Upper lobe of left lung (tissue), 6 donors: ENCODE measurements at regions not wholly inside any gene's neighbourhood (a gene's known extent, or its start where the extent isn't known, plus 50 kb on each side); places are given as distances from the start of the nearest gene placed in this dataset.

Experiments used
- ATAC-seq, 2 donors: fragments of 200-7000 bp; cut with Tn5 transposase; one replicate each; pipeline ENCODE4 v1.9.1; 2022; ENCODE audit warnings: mild to moderate bottlenecking in 2 of 2, moderate library complexity in 2 of 2; ENCODE audit not compliant: low FRiP score in 2 of 2
- DNase-seq, 2 donors: peaks; one replicate each; pipeline ENCODE4 v3.0.0-alpha.2; 2019 to 2020
- H3K27ac ChIP-seq, 4 donors: fragments of 200-600 bp; sonication (generic); one replicate each; pipeline ENCODE4 v1.5.1; 2016 to 2019
- H3K27me3 ChIP-seq, 4 donors: fragments of 200-600 bp; sonication (generic); one replicate each; pipeline ENCODE4 v1.5.1; 2017 to 2019
- H3K36me3 ChIP-seq, 4 donors: fragments of 200-600 bp; sonication (generic); one replicate each; pipeline ENCODE4 v1.5.1; 2016 to 2019
- H3K4me1 ChIP-seq, 4 donors: fragments of 200-600 bp; sonication (generic); one replicate each; pipeline ENCODE4 v1.5.1; 2018 to 2019
- H3K4me3 ChIP-seq, 4 donors: fragments of 200-600 bp; sonication (generic); one replicate each; pipeline ENCODE4 v1.5.1; 2017 to 2019; ENCODE audit warnings: mild to moderate bottlenecking in 2 of 4, moderate library complexity in 1 of 4
- H3K9me3 ChIP-seq, 4 donors: fragments of 200-600 bp; sonication (generic); one replicate each; pipeline ENCODE4 v1.5.1; 2018 to 2019
- EP300 ChIP-seq, 4 donors: sonication (generic); formaldehyde crosslinking; IDR thresholded peaks; one replicate each; pipeline ENCODE4 v1.5.1; 2017; ENCODE audit warnings: antibody characterized with exemption in 4 of 4, control low read depth in 2 of 4
- POLR2A ChIP-seq, 4 donors: fragments of 450-650 bp; IDR thresholded peaks; one replicate each; pipeline ENCODE4 v1.5.1; 2016 to 2017; ENCODE audit warnings: antibody characterized with exemption in 4 of 4, mild to moderate bottlenecking in 2 of 4
- POLR2AphosphoS5 ChIP-seq, 2 donors: sonication (generic); formaldehyde crosslinking; IDR thresholded peaks; one replicate each; pipeline ENCODE4 v1.5.1; 2017; ENCODE audit warnings: antibody characterized with exemption in 2 of 2
- WGBS, 2 donors: methylation state at CpG; one replicate each; pipeline ENCODE4 v1.1.5; 2017 to 2018; 5-methylcytosine and 5-hydroxymethylcytosine counted together
- small RNA-seq, 4 donors: library from RNA; depleted of rRNA; stranded (forward); fragments of <200 nt; gene quantifications; one replicate each; pipeline ENCODE3, GENCODE V24; 2016
- TF ChIP-seq, protein P1 (sequence below), 6 experiments: fragments of 450-650 bp in 4 of 6; fragments of 200-600 bp in 2 of 6; sonication (generic) in 2 of 6; IDR thresholded peaks; one replicate each; pipeline ENCODE4 v1.5.1; 2016 to 2019; ENCODE audit warnings: antibody characterized with exemption in 6 of 6
- donor health status: DM: no; HTN: no; CAD: no; lungs with moderate emphysema.
- donor health status: DM: no; HTN: yes; CAD: no; lungs with severe emphysema.

- WGBS, 2 donors: 79% methylated on average over 3 of the region's 3 CpGs
- no peak for ATAC-seq
- TF ChIP-seq EP300 (IDR thresholded peaks at IDR 0.05) (no peak), POLR2A (IDR thresholded peaks at IDR 0.05) (no peak), POLR2AphosphoS5 (IDR thresholded peaks at IDR 0.05) (no peak)
- TF ChIP-seq, protein P1, sequence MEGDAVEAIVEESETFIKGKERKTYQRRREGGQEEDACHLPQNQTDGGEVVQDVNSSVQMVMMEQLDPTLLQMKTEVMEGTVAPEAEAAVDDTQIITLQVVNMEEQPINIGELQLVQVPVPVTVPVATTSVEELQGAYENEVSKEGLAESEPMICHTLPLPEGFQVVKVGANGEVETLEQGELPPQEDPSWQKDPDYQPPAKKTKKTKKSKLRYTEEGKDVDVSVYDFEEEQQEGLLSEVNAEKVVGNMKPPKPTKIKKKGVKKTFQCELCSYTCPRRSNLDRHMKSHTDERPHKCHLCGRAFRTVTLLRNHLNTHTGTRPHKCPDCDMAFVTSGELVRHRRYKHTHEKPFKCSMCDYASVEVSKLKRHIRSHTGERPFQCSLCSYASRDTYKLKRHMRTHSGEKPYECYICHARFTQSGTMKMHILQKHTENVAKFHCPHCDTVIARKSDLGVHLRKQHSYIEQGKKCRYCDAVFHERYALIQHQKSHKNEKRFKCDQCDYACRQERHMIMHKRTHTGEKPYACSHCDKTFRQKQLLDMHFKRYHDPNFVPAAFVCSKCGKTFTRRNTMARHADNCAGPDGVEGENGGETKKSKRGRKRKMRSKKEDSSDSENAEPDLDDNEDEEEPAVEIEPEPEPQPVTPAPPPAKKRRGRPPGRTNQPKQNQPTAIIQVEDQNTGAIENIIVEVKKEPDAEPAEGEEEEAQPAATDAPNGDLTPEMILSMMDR (IDR thresholded peaks at IDR 0.05): no peak
- no peaks in the 10 kb centered on the region for H3K9me3 ChIP-seq
- no peaks in the 10 kb centered on the region for H3K27me3 ChIP-seq
- no peak for DNase-seq
- no peak overlapping the region for H3K4me3 ChIP-seq
- H3K27ac ChIP-seq: no peak overlapping the region
- H3K36me3 ChIP-seq: peaks cover 0 to 19% (median 0%) of the 10 kb centered on the region in 4 donors
- H3K4me1 ChIP-seq: no peaks in the 10 kb centered on the region
Observed at GRCh38 chr3:124676236-124676635, 54.0 kb upstream of the UMPS start.

DNA sequence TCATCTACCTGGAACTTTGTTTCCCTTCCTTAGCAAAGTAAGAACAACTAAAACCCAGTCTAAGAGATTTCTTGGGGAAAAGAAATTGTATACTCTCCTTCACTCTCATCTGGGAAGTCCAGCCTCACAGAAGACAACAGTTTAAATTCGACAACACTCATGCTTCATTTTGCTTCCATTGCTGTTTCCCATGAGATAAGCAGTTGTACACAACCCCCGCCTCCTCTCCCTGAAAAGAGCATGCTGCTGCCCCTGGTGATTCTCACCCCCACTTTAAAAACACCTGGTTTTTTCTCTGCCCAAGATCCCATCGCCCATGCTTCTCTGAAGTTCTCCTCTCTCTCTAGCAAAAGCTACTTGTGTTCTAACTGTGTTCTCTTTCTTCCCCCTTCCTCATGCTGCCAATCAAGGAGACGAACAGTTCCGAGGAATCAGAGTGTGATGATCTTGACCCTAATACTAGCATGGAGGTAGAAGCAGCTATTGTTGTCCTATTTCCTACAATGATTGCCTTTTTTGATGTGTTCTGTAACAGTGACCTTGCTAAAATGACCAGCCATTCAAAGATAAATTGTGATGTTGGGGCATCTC is 51.1 kb upstream of the UMPS start:
- DNase-seq (no peak), ATAC-seq (no peak)
- Histone ChIP-seq H3K27me3 (no peaks in the 10 kb centered on the region), H3K27ac (no peak overlapping the region), H3K4me1 (no peaks in the 10 kb centered on the region), H3K4me3 (no peak overlapping the region), H3K36me3 (peaks cover 0 to 8% (median 0%) of the 10 kb centered on the region in 4 donors), H3K9me3 (no peaks in the 10 kb centered on the region)
- TF ChIP-seq POLR2A (IDR thresholded peaks at IDR 0.05) (no peak), POLR2AphosphoS5 (IDR thresholded peaks at IDR 0.05) (no peak), EP300 (IDR thresholded peaks at IDR 0.05) (no peak)
- TF ChIP-seq, protein P1 (IDR thresholded peaks at IDR 0.05): no peak
- 81 to 93% methylated on average over 5 of the region's 5 CpGs for WGBS, 2 donors

Small RNA genes lying in the stretch of these regions (small RNA-seq; reads per million reads assigned to genes)
- gene MIR5002: 0 to 0.06 (median 0) reads per million in 4 donors
- 0 reads per million in 4 donors for gene MIR6083
- 0 reads per million in 4 donors for gene RNU6-143P
